PC-9 (cell line): ENCODE measurements at regions not wholly inside any gene's neighbourhood (a gene's known extent, or its start where the extent isn't known, plus 50 kb on each side); places are given as distances from the start of the nearest gene placed in this dataset.

ENCODE experiments used
- BruUV-seq: library from RNA; stranded (reverse); fragments of 400-500 nt; replicated peaks from 2 replicates; lab custom pipeline; 2021; lab: Mats Ljungman, UMichigan
- CTCF ChIA-PET: fragments of 300-600 bp; sonication (Branson Sonifier 250); formaldehyde crosslinking; loops from one replicate; lab custom pipeline; 2022; ENCODE audit warnings: antibody characterized with exemption; lab: Charles Lee
- POLR2A ChIA-PET: fragments of 300-600 bp; sonication (Branson Sonifier 250); formaldehyde crosslinking; loops from one replicate; lab custom pipeline; 2022; ENCODE audit warnings: antibody characterized with exemption; ENCODE audit not compliant: unreplicated experiment; lab: Charles Lee
- DNase-seq, 2 experiments: peaks; one replicate each; pipeline versions ENCODE4 v3.0.0 to v3.0.0-alpha.2; 2015 to 2022; ENCODE audit warnings: mixed read lengths in 1 of 2
- H2AFZ ChIP-seq: fragments of 200-600 bp; sonication (generic); 2 replicates; pipeline ENCODE4 v1.8.1; 2017; ENCODE audit warnings: antibody characterized with exemption
- H3F3A ChIP-seq: fragments of 200-600 bp; sonication (generic); 2 replicates; pipeline ENCODE4 v1.8.1; 2017; ENCODE audit warnings: antibody characterized with exemption, mild to moderate bottlenecking, low read depth; ENCODE audit not compliant: insufficient read depth
- H3K27ac ChIP-seq: fragments of 200-600 bp; sonication (generic); 2 replicates; pipeline ENCODE4 v1.6.1; 2016; ENCODE audit warnings: mixed run types
- H3K27me3 ChIP-seq: fragments of 200-600 bp; sonication (generic); 2 replicates; pipeline ENCODE4 v1.6.1; 2016; ENCODE audit warnings: low read depth, mixed run types; ENCODE audit not compliant: insufficient read depth
- H3K36me3 ChIP-seq: fragments of 200-600 bp; sonication (generic); 2 replicates; pipeline ENCODE4 v1.6.1; 2016; ENCODE audit warnings: low read depth, mixed run types
- H3K4me1 ChIP-seq: fragments of 200-600 bp; sonication (generic); replicated peaks from 2 replicates; pipeline ENCODE4 v1.6.1; 2016; ENCODE audit warnings: mixed run types; ENCODE audit not compliant: insufficient read depth
- H3K4me2 ChIP-seq: fragments of 200-600 bp; sonication (generic); 2 replicates; pipeline ENCODE4 v1.6.1; 2017; ENCODE audit warnings: mixed run types
- H3K4me3 ChIP-seq: fragments of 200-600 bp; sonication (generic); 2 replicates; pipeline ENCODE4 v1.6.1; 2016; ENCODE audit warnings: mixed run types
- H3K79me2 ChIP-seq: fragments of 200-600 bp; sonication (generic); 2 replicates; pipeline ENCODE4 v1.6.1; 2017; ENCODE audit warnings: low read depth, mixed run types
- H3K9me2 ChIP-seq: fragments of 200-600 bp; sonication (generic); 2 replicates; pipeline ENCODE4 v1.8.1; 2017; ENCODE audit warnings: mild to moderate bottlenecking; ENCODE audit not compliant: insufficient read depth
- H3K9me3 ChIP-seq: fragments of 200-600 bp; sonication (generic); 2 replicates; pipeline ENCODE4 v1.8.1; 2016; ENCODE audit warnings: low read depth; ENCODE audit not compliant: insufficient read depth
- H4K20me1 ChIP-seq: fragments of 200-600 bp; sonication (generic); 2 replicates; pipeline ENCODE4 v1.8.1; 2017; ENCODE audit not compliant: insufficient read depth
- EZH2 ChIP-seq: fragments of 200-600 bp; sonication (generic); IDR thresholded peaks from 2 replicates; pipeline ENCODE4 v1.8.0; 2017; ENCODE audit warnings: antibody characterized with exemption, low read depth
- intact Hi-C: fragments of 100-400 bp; cut with micrococcal nuclease; formaldehyde crosslinking; loops from one replicate; pipeline ENCODE4 v1.10.0; 2022; ENCODE audit not compliant: unreplicated experiment
- TF ChIP-seq, protein P1 (sequence below): fragments of 200-600 bp; sonication (generic); conservative IDR thresholded peaks from 2 replicates; pipeline ENCODE4 v1.6.1; 2017; ENCODE audit warnings: mixed run types, antibody characterized with exemption, mild to moderate bottlenecking, moderate library complexity

DNA sequence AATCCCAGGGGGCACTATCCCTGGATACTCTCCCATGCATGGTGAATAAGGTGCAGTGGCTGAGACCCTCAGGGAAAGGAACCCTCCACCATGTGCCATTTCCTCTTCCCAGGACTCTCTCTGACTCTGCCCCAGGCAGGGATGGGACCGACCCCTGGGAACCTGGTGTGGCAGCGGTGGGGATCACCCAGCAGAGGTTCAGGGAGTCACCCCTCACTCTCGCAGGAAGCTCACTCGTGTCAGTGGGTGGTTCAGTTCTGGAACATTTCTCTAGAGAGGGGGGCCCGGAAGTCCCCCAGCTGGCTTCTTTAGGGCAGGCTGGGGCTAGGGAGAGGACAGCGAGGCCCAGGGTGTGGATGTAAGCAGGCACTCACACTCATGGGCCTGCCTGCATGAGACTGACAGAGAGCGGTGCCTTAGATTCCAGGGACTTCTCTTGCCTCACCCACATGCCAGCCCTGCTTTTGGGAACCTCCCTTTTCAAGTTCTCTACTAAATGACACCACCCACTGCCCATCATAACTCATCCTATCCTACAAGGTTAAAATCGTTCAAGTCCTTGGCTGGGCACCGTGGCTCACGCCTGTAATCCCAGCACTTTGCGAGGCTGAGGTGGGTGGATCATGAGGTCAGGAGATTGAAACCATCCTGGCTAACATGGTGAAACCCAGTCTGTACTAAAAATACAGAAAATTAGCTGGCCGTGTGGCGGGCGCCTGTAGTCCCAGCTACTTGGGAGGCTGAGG, 109.7 kb upstream of the SDK2 start:
- no peak overlapping the region for H3K4me3 ChIP-seq
- H3K79me2 ChIP-seq: no peaks in the 10 kb centered on the region
- no TSS peak for BruUV-seq
- no peaks in the 10 kb centered on the region for H3K9me2 ChIP-seq
- no peak for TF ChIP-seq EZH2
- TF ChIP-seq, protein P1, sequence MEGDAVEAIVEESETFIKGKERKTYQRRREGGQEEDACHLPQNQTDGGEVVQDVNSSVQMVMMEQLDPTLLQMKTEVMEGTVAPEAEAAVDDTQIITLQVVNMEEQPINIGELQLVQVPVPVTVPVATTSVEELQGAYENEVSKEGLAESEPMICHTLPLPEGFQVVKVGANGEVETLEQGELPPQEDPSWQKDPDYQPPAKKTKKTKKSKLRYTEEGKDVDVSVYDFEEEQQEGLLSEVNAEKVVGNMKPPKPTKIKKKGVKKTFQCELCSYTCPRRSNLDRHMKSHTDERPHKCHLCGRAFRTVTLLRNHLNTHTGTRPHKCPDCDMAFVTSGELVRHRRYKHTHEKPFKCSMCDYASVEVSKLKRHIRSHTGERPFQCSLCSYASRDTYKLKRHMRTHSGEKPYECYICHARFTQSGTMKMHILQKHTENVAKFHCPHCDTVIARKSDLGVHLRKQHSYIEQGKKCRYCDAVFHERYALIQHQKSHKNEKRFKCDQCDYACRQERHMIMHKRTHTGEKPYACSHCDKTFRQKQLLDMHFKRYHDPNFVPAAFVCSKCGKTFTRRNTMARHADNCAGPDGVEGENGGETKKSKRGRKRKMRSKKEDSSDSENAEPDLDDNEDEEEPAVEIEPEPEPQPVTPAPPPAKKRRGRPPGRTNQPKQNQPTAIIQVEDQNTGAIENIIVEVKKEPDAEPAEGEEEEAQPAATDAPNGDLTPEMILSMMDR: no peak
- no peaks in the 10 kb centered on the region for H3K9me3 ChIP-seq
- no peak for DNase-seq
- no peak overlapping the region for H3K27ac ChIP-seq
- ChIA-PET POLR2A (no interaction called here), CTCF (no interaction called here)
- intact Hi-C loops: no loop called here
- no peak overlapping the region for H3K4me2 ChIP-seq
- no peaks in the 10 kb centered on the region; the same call in 1 of the 2 replicates for H4K20me1 ChIP-seq
- peaks cover 95% of the 10 kb centered on the region for H3K27me3 ChIP-seq
- H3F3A ChIP-seq: no peaks in the 10 kb centered on the region
- no peak overlapping the region for H2AFZ ChIP-seq
- H3K4me1 ChIP-seq: no peaks in the 10 kb centered on the region
- H3K36me3 ChIP-seq: no peaks in the 10 kb centered on the region

DNA sequence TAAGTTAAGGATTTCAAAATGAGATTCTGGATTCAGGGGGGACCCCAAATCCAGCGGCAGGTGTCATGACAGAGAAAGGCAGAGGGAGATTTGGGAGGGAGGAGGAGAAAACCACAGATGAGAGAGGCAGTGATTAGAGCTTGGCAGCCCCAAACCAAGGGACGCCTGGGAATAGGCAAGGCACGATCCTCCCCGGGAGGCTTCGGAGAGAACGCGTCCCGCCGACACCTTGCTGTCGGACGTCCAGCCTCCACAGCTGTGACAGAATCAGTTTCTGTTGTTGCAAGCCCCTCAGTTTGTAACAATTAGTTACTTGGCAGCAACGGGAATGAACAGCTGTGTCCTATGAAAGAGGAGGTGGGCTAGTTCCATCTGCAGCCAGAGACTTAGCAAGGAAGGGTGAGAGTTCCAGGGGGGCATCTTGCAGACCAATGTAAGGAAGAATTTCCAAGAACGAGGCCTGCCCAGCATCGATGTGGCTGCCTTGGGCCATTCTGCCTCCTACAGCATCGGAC, 110.7 kb upstream of the SDK2 start:
- POLR2A ChIA-PET: no interaction called here
- CTCF ChIA-PET: no interaction called here
- peaks cover 95% of the 10 kb centered on the region for H3K27me3 ChIP-seq

GRCh38 chr17:73757420-73757819, 113.2 kb upstream of the SDK2 start:
- DNase-seq: no peak
- no peaks in the 10 kb centered on the region for H3K36me3 ChIP-seq
- H4K20me1 ChIP-seq: no peaks in the 10 kb centered on the region; the same call in 1 of the 2 replicates
- H3K4me3 ChIP-seq: no peak overlapping the region
- H3K4me1 ChIP-seq: no peaks in the 10 kb centered on the region
- H3K9me3 ChIP-seq: no peaks in the 10 kb centered on the region
- peaks cover 95% of the 10 kb centered on the region for H3K27me3 ChIP-seq
- H3F3A ChIP-seq: no peaks in the 10 kb centered on the region
- no TSS peak for BruUV-seq
- CTCF ChIA-PET: no interaction called here
- POLR2A ChIA-PET: no interaction called here
- intact Hi-C loops: no loop called here
- H3K9me2 ChIP-seq: no peaks in the 10 kb centered on the region
- no peak overlapping the region for H3K27ac ChIP-seq
- no peak for TF ChIP-seq EZH2
- TF ChIP-seq, protein P1: no peak
- H2AFZ ChIP-seq: no peak overlapping the region
- no peak overlapping the region for H3K4me2 ChIP-seq
- H3K79me2 ChIP-seq: no peaks in the 10 kb centered on the region

More for the DNA sequence above, 110.7 kb upstream of the SDK2 start:
- no peaks in the 10 kb centered on the region for H3K36me3 ChIP-seq
- no peak for DNase-seq
- H3K9me3 ChIP-seq: no peaks in the 10 kb centered on the region
- no peak overlapping the region for H3K4me3 ChIP-seq
- no peaks in the 10 kb centered on the region for H3K9me2 ChIP-seq
- H3K79me2 ChIP-seq: no peaks in the 10 kb centered on the region
- H3K27ac ChIP-seq: no peak overlapping the region
- H3F3A ChIP-seq: no peaks in the 10 kb centered on the region
- H3K4me1 ChIP-seq: no peaks in the 10 kb centered on the region
- no peaks in the 10 kb centered on the region; the same call in 1 of the 2 replicates for H4K20me1 ChIP-seq
- TF ChIP-seq EZH2: no peak
- TF ChIP-seq, protein P1: no peak
- H3K4me2 ChIP-seq: no peak overlapping the region
- H2AFZ ChIP-seq: no peak overlapping the region
- intact Hi-C loops: no loop called here
- no TSS peak for BruUV-seq
